Thyroid gland (tissue), 4 donors: ENCODE measurements at regions not wholly inside any gene's neighbourhood (a gene's known extent, or its start where the extent isn't known, plus 50 kb on each side); places are given as distances from the start of the nearest gene placed in this dataset.

Source experiments
- POLR2A ChIP-seq, 2 donors: fragments of 450-650 bp; IDR thresholded peaks; one replicate each; pipeline ENCODE4 v1.6.1; 2017; ENCODE audit warnings: antibody characterized with exemption in 2 of 2, mild to moderate bottlenecking in 2 of 2, moderate library complexity in 1 of 2
- TF ChIP-seq, protein P1 (sequence below), 6 experiments: fragments of 200-600 bp in 3 of 6; fragments of 450-650 bp in 3 of 6; sonication (generic) in 3 of 6; IDR thresholded peaks; one replicate each; pipeline ENCODE4 v1.5.1; 2016 to 2019; ENCODE audit warnings: antibody characterized with exemption in 6 of 6, mild to moderate bottlenecking in 2 of 6, inconsistent platforms in 1 of 6, moderate library complexity in 1 of 6

DNA sequence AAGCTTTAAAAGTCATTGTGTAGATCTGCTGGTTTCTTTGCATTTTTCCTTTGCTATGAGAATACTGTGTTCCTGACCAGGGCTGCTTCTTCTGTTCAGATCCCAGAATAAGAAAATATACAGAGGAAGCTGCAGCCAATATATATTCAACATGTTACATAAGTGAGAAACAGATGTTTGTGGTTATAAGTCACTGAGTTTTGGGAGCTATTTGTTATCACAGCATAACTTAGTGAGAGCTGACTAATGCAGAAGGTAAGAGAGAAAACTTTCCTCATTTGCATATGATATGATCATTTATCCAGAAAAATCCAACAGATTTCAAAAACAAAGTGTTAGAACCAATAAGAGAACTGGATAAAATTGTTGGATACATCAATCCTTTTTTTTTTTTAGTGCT is 136.3 kb upstream of the NR3C1 start:
- TF ChIP-seq, protein P1, sequence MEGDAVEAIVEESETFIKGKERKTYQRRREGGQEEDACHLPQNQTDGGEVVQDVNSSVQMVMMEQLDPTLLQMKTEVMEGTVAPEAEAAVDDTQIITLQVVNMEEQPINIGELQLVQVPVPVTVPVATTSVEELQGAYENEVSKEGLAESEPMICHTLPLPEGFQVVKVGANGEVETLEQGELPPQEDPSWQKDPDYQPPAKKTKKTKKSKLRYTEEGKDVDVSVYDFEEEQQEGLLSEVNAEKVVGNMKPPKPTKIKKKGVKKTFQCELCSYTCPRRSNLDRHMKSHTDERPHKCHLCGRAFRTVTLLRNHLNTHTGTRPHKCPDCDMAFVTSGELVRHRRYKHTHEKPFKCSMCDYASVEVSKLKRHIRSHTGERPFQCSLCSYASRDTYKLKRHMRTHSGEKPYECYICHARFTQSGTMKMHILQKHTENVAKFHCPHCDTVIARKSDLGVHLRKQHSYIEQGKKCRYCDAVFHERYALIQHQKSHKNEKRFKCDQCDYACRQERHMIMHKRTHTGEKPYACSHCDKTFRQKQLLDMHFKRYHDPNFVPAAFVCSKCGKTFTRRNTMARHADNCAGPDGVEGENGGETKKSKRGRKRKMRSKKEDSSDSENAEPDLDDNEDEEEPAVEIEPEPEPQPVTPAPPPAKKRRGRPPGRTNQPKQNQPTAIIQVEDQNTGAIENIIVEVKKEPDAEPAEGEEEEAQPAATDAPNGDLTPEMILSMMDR (IDR thresholded peaks at IDR 0.05), result no peak
- no peak for TF ChIP-seq POLR2A (IDR thresholded peaks at IDR 0.05)
